Fibroblast of upper back skin (primary cell): ENCODE measurements at regions not wholly inside any gene's neighbourhood (a gene's known extent, or its start where the extent isn't known, plus 50 kb on each side); places are given as distances from the start of the nearest gene placed in this dataset.
"Not testable (repeated sequence)": the region's sequence is repeated elsewhere in the genome, so short reads cannot be mapped to it uniquely, and the experiment has no call there.

Experiments
- DNase-seq: peaks from one replicate; pipeline ENCODE4 v3.0.0-alpha.2; 2013

DNA sequence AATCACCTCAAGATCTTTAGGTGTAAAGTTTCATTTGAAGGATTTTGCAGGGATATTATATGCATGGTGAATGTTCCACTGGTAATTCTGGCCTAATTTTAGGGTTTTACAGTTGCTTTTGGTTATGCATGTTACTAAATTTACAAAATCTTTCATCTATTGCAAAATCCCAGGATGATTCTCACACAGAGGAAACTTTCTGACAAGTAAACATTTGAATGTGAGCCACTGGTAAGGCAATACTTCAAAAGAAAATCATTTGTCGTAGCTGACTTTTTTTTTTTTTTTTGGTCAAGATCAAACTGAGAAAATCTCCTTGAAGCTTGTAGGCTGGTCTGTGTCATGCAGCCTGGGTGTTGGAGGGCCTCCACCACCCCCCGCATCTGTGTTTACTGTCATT lies 141.9 kb upstream of the EXOC2 start:
- DNase-seq, result no peak

DNA sequence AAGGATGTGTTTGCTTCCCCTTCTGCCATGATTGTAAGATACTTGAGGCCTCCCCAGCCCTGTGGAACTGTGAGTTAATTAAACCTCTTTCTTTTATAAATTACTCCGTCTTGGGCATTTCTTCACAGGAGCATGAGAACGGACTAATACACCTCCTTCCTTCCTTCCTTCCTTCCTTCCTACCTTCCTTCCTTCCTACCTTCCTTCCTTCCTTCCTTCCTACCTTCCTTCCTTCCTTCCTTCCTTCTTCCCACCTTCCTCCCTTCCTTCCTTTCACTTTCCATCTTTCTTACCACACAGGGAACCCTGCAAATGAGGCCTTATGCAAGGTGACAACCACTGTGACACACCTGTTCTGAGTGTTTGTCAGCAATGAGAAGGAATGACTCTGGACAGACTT lies 141.3 kb upstream of the EXOC2 start:
- DNase-seq, result no peak

DNA sequence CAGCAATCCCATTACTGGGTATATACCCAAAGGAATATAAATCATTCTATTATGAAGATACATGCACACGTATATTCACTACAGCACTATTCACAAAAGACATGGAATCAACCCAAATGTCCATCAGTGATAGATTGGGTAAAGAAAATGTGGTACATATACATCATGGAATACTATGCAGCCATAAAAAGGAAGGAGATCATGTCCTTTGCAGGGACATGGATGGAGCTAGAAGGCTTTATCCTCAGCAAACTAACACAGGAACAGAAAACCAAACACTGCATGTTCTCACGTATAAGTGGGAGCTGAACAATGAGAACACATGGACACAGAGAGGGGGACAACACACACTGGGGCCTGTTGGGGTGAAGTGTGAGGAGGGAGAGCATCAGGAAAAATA lies 139.9 kb upstream of the EXOC2 start:
- DNase-seq, result not testable (repeated sequence)

DNA sequence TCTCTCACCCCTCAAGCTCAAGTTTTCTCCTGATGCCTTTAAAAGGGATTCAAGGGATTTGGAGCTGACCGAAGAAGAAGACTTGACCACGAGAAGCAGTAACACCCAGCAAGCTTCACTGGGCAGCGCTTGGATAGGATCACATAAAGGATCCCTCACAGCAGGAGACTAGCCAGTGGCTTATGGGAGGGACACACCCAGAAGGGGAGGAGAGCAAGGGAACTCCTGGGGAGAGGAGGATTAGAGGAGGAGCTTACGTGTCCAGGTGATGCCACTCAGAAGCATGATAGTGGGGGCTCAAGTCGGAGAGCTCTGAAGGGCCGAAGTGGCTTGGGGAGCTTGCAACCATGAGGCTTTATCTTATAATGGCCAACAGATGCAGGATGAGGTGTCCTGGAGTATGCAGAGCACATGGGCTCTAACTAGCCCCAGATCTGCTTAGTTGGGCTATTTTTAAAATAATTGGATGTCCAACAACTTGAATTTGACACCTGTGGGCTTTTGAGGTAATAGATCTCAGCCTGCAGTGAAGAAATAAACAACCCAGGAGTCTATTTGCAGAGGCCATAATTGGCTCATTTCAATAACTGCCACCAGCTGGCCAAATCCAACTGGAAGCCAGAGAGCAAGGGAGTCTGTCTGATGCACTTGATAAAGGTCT lies 137.9 kb upstream of the EXOC2 start:
- DNase-seq, result no peak

DNA sequence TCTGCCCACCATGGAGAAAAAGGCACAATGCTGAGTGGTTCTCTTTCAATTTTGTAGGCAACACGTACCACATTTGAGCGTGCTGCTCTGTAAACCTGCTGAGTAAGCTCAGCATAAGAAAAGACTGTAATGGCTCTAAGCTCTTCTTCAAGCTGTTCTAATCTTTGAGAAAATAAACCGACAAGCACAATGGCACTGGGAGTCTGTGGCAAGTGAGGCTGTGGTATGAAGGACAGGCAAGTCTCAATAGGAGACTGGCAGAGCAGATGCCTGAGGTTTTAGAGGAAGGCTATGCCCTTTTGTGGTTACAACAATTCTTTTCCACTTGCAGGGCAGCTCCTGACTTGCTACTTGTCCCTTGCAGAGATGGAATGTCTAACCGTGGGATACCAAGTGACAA lies 136.7 kb upstream of the EXOC2 start:
- no peak for DNase-seq

DNA sequence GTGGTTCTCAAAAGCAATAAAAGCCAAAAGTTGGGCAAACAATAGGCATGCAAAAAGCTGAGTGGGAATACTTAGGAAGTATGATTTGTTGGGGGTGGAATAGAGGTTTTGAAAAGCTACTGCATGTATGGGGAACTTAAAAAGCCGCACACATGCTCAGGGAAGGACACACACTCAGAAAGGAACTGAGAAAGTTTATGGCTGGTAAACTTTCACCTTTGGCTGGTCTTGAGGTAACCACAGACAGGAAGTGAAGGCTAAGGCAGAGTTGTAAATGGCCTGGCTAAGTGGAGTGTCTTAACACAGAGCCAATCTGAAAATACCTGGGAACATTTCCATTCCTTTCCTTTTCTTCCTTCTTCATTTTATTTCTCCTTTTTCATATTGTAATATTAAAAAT lies 134.5 kb upstream of the EXOC2 start:
- DNase-seq, result no peak

DNA sequence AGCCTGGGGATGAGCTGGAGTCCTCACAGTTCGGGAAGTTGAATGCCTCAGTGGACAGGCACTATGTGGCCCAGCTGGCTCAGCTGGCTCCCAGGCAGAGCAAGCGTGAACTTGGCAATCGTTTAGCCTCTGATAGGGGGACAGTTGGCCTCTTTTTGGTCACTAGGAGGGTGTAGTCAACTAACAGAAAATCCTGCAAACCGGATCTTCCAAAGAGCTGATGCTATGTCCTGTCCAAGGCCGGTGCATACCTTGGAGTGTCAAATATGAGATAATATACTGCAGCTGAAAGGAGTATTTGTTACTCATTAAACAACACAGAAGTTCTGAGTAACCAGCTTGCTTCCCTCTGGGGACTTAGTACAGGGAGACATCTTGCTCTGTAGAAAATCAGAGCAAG lies 126.2 kb upstream of the EXOC2 start:
- no peak for DNase-seq

DNA sequence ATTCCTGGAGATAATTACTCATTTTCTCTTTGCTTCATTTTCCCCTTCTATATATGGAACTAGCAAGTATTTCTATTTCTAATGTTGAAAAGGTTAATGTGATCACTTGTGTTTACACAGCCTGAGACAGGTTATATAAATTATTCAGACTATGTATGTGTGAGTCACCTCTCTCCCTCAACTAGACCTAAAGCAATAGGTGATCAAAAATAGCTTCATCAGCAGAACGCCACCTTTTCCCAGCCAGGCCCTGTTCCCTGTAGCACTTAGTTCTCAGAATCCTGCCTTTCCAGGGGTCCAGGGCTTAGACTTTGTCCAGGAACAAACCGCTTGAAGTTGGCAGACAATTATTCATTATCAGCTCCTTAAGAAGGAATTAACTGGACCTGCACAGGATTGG lies 125.3 kb upstream of the EXOC2 start:
- no peak for DNase-seq

DNA sequence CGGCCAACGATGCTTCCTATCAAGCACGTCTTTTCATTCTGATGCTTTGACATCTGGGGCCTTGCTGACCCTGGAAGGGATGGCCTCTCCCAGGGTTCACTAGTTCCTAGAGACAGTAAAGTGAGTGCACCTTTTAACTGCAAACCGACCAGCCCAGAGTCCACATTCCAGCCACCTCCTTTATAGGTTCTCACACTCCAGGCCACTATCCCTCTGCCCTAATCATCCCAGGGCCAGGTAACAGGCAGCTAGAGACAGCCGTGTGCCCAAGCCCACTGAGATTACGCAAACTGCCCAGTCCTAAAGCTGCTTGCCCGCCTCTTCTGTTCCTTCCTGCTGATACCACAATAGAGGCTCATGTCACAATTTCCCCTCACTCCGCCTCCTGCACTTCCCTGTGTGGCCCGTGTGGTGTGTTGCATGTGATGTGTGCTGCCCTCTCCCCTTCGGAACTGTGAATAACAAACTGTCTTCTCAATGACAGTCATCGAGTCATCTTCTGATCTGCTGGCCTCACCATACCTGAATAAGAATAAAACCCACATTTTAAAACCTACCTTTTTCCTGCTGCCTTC lies 123.7 kb upstream of the EXOC2 start:
- DNase-seq, result no peak

DNA sequence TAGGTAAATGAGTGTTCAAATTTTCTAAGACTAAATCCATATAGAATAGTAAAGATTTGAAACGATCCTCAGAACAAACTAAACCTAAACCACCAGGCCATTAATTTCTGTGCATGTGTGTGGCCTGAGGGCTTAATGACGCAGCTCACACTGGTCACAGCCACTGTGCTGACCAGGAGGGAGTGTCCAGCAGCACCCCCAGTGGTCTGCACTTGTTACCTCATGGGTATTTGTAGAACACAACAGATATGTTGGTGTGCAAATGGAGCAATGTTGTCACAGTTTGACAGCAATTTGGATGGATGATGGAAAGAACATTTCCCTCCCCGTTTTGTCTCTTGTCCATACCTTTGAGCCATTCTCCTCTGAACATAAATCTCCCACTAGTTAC lies 122.4 kb upstream of the EXOC2 start:
- DNase-seq, result no peak

DNA sequence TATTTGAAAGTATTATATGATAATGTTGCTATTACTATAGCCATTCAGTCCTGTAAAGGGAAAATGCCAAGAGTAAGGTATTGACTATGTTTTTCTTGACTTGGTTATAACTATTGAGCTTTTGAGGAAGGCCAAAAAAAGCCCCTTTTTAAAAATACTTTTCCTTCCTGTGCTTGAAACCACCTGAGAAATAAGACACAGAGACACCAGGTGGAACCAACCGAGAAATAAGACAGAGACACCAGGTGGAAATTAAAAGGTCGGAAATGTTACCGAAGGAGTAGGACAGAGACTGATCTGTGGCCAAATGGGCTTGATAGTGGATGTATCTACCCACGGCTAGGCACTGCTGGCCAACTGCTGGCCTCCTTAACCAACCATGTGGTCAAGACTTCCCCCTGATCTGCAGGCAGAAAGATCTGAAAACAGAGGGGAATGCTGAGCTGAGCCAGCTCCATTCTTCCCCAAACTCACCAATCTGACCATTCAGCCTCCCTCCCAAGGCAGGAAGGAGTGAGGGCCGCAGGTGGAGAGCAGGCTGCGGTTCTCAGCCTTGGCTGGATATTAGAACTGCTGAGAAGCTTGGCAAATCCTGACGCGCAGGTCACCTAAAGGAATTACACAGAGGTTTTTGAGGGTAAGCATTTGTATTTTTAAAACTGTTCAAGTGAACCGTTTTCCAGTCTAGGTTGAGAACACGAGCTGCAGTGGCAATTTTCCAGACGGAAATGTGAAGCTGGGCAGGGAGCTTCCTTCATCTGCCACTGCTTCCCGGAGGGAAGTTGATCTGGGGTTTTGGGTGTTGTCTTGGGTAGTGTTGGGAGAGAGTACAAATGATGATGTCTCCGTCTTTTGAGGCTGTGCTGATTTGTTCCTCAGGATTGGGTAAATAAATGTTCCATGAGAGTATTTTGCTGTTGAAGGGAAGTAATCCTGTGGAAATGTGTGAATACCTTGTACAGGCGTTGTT lies 121.7 kb upstream of the EXOC2 start:
- no peak for DNase-seq

DNA sequence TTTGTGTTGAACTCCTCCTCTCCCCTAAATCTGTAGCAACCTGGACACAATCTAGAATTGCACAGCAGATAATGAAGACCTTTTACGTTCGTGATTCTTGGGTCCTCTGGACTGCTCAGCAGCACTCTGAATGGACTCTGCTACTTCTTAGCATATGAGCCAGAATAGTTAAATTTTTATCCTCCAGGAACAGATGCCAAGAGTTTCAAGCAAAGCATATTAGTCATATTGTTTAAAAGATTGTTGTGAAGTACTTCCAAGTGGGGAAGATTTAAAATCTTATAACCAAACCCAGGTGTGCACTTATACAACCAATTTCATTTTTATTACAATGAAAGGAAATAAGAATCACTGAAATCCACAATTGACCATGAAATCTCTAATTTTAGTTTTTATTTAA lies 118.9 kb upstream of the EXOC2 start:
- peak; percentile 17 for DNase-seq

DNA sequence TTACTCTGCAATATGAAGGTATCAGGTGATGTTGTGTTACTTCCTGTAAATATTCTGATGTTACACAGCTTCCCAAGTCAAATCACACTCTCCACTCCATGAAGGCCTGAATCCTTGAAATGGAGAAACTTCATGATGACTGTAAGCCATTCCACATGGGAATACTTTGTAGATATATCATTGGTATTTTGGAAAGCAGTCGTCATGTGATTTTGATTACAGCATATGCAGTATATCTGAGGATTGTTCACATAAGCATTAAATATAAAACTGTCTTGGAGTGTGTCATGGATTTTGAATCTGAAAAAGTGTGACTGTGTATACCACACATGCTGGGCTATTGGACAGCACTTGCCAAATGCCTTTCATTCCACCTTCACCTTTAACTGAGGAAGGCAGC lies 118.3 kb upstream of the EXOC2 start:
- peak; percentile 9 for DNase-seq

DNA sequence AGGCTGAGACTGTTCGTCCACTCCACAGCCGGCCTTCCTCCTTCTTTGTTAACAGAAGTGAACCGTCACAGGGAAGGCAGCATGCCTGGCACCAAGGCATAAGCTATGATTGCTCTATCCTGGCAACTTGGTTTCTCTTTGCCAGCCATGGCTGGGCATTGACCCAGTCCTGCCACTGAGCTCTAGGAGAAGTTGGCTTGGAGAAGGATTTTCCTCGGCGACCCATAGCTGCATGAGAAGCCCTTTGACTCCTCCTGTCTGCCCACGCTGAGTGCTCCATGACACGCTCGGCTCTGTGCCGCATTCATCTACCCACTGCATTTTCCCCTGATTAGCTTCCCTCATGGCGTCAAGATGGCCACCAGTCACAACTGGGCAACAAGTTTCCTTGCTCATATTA lies 111.8 kb upstream of the EXOC2 start:
- no peak for DNase-seq

DNA sequence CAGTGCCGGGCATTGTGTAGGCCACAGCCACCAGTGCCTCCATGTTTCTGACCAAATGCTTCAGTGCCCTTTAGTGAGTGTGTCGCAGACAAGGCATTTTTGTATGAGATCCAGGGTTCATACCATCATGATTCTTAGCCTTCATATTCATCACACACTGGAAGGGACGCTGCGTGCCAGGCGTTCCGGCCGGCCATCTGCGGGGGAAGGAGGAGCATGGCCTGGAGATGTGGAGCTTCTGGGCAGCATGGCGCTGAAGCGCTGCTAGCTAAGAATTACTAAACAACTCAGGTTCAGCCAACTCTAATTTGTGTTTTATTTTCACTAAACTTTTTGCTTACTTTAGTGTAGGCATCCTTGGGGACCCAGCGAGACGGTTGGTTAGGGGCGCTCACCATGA lies 111.4 kb upstream of the EXOC2 start:
- DNase-seq, result no peak

DNA sequence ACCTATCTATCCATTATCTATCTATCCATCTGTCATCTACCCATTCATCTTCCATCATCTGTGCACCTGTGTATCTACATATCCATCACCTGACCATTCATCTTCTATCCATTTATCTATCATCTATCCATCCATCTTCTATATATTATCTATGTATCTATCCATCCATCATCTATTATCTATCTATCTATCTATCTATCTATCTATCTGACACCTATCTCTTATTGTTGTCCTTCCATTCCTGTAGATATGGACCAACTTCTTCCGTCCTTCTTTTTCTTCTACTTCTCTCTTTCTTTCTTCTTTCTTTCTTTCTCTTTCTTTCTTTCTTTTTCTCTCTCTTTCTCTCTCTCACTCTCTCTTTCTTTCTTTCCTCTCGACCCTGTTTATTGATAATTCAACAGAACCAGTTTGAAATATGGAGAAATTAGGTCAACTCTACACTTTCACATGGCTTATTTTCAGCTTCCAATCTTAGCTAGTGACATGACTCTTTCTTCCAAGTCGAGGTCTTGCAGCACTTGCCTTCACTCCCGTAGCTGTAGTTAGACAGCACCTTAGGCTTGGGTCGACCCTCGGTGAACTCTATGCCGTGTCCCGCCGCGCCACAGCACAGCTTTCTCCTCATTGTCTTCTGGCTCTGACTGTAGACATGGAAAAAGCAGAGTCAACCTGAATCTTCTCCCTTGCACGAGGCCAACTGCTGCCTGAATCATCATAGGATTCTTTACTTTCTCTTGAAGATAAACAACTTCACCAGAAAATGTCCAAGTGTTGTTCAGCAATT lies 110.4 kb upstream of the EXOC2 start:
- no peak for DNase-seq

DNA sequence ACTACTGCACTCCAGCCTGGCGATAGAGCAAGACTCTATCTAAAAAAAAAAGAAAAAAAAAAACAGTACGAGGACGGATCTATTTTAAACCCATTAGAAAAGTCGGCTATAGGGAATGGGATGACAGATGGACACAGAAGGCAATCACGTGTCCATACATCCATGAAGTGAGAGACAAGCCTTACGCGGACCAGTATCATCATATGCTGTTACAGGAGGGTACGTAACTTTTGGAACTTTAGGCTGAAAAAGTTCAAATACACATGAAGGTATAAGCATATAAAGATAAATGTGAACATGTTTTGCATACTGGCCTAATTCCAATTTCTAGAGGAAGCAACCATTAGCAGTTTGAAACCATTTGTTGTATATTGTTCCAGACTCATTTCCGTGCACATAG lies 109.8 kb upstream of the EXOC2 start:
- DNase-seq, result no peak

DNA sequence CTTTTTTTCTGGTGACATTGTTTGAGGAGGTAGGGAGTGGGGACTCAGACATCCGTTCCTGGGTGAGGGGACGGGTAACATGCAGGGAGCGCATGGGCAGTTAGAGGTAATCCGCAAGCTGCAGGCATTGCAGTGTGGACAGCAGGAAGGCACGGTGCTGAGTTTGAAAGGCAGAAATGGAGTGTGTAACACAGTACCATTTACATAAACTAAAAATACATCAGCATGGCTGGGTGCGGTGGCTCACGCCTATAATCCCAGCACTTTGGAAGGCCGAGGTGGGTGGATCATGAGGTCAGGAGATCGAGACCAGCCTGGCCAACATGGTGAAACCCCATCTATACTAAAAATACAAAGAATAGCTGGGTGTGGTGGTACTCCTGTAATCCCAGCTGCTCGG lies 109.3 kb upstream of the EXOC2 start:
- DNase-seq, result not testable (repeated sequence)

DNA sequence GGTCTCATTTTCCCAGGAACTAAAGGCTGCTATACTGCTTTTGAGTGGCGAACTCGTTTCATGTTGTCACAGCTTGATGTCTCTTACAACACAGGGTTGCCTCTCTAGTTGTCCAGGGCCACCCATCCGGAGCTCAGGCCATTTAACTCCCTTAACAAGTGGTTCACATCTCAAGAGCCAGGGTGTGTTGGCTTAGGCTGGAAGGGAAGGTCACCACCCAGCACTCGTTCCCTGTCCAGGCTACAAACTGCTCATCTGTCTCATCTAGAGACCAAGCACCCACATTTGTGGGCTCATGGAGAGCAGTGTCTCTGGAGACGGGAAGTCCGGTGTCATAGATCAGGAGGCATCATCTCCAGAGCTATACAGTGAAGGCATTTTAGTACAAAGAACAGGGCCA lies 106.8 kb upstream of the EXOC2 start:
- DNase-seq, result no peak

DNA sequence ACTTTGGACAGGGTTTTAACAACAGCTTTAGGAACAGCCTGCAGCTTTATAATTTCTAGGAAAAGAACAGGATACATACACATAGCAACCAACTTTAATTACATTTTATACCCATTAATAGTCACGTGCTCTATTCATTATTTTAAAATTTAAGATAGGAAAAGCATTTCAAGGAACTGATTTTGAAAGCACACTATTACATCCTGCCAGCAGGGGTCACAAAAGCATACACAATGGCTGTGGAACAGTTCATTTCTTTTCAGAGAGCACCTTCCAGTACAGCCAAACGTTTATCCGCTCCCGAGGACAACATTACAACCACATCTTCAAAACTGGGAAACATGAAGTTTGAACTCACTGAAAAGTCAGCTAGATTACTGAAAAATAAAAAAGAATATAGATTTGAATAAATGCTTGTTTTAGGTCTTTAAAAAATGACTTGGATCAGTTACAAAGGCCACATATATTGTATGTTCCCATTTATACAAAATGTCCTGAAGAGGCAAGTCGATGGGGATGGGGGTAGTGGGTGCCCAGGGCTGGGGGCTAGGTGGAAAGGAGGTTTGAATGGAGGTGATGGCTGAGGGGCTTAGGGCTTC lies 104.6 kb upstream of the EXOC2 start:
- DNase-seq, result peak; percentile 47

DNA sequence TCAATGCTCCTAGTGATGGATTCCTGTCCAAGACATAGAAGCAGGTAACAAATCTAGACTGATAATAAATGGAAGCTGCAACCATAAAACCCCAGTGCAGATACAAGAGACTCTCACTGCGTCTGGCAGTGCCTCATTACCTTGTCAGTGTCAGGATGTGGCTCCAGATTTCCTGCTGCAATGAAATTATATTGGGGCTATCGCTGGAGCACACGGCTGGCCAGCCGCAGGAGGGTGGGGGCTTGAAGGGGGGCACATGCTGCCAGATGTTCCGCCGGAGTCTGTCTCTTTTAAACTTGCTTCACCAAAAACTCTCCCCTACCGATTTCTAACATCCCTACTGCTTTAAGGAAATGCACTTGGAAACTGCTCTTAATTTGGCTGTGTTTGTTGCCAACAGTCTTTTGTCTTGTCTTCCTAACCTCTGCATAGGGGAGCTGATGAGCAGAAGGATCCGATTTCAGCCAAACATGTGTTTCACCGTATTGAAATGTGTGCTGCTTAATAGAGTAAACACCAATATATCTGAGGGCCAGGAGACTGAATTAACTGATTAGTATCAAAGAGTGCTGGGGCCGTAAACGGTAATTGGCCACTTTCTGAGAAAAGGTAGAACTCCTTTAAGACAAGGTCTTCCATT lies 102.2 kb upstream of the EXOC2 start:
- DNase-seq, result no peak

DNA sequence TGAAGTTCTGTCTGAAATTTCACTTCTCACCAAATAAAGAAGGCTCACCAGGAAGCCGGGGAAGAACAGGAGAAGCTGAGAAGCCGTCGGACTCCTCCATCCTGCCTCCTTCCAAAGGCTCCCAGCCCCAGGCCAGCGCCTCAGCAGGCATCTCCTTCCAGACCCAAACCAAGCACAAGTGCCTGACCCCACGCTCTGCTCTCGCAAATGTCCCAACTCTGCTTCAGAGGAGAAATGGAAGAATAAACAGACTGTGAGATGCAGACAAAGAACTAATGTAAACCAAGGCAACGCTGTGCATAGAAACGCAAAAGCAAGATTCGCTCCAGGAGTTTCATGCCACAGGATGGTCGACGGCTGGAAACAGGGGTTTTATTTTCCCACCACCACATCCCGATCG lies 100.3 kb upstream of the EXOC2 start:
- DNase-seq, result no peak
